SK-N-SH treated with all-trans-retinoic acid at 6 μM for 48 hours (cell line): ENCODE measurements at regions not wholly inside any gene's neighbourhood (a gene's known extent, or its start where the extent isn't known, plus 50 kb on each side); places are given as distances from the start of the nearest gene placed in this dataset.

Source experiments
- BACH2 ChIP-seq: fragments of 250-450 bp; sonication (Bioruptor Pico); IDR thresholded peaks from 2 replicates; pipeline ENCODE4 v1.9.0; 2021; ENCODE audit warnings: mild to moderate bottlenecking, borderline replicate concordance
- CSRNP3 ChIP-seq: fragments of 250-450 bp; sonication (Bioruptor Pico); IDR thresholded peaks from 2 replicates; pipeline ENCODE4 v1.5.1; 2021; ENCODE audit warnings: mild to moderate bottlenecking, moderate library complexity
- ISL1 ChIP-seq: fragments of 250-450 bp; sonication (Bioruptor Pico); IDR thresholded peaks from 2 replicates; pipeline ENCODE4 v2.1.2; 2022; ENCODE audit warnings: mild to moderate bottlenecking, moderate library complexity
- TOX ChIP-seq: fragments of 250-450 bp; sonication (Bioruptor Pico); IDR thresholded peaks from 2 replicates; pipeline ENCODE4 v1.8.0; 2021; ENCODE audit warnings: mild to moderate bottlenecking, moderate library complexity, borderline replicate concordance
- TSHZ2 ChIP-seq: fragments of 250-450 bp; sonication (Bioruptor Pico); IDR thresholded peaks from 2 replicates; pipeline ENCODE4 v1.5.0; 2020; ENCODE audit warnings: mild to moderate bottlenecking, moderate library complexity
- ZFP3 ChIP-seq: fragments of 250-450 bp; sonication (Bioruptor Pico); IDR thresholded peaks from 2 replicates; pipeline ENCODE4 v1.5.0; 2020; ENCODE audit warnings: mild to moderate bottlenecking, moderate library complexity
- ZFP30 ChIP-seq: fragments of 450-650 bp; formaldehyde crosslinking; IDR thresholded peaks from 2 replicates; pipeline ENCODE4 v1.5.0; 2022; ENCODE audit warnings: mild to moderate bottlenecking, moderate library complexity
- ZNF70 ChIP-seq: fragments of 450-650 bp; formaldehyde crosslinking; IDR thresholded peaks from 2 replicates; pipeline ENCODE4 v1.5.0; 2020; ENCODE audit warnings: mild to moderate bottlenecking, moderate library complexity
- TF ChIP-seq, protein P1 (sequence below): fragments of 250-450 bp; sonication (Bioruptor Pico); IDR thresholded peaks from 2 replicates; pipeline ENCODE4 v1.8.0; 2020; ENCODE audit warnings: mild to moderate bottlenecking, moderate library complexity, borderline replicate concordance

- TF ChIP-seq ZNF70 (CRISPR knock-in tag) (no peak), CSRNP3 (CRISPR knock-in tag) (no peak), ISL1 (CRISPR knock-in tag) (no peak), ZFP3 (no peak), BACH2 (CRISPR knock-in tag) (no peak), TOX (CRISPR knock-in tag) (no peak), TSHZ2 (CRISPR knock-in tag) (no peak), ZFP30 (no peak)
- TF ChIP-seq, protein P1, sequence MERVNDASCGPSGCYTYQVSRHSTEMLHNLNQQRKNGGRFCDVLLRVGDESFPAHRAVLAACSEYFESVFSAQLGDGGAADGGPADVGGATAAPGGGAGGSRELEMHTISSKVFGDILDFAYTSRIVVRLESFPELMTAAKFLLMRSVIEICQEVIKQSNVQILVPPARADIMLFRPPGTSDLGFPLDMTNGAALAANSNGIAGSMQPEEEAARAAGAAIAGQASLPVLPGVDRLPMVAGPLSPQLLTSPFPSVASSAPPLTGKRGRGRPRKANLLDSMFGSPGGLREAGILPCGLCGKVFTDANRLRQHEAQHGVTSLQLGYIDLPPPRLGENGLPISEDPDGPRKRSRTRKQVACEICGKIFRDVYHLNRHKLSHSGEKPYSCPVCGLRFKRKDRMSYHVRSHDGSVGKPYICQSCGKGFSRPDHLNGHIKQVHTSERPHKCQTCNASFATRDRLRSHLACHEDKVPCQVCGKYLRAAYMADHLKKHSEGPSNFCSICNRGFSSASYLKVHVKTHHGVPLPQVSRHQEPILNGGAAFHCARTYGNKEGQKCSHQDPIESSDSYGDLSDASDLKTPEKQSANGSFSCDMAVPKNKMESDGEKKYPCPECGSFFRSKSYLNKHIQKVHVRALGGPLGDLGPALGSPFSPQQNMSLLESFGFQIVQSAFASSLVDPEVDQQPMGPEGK (CRISPR knock-in tag): no peak
These were observed 331.2 kb downstream of the PAPSS1 start for GRCh38 chr4:107388736-107389274.
